GM23248 (cell line): ENCODE measurements at regions not wholly inside any gene's neighbourhood (a gene's known extent, or its start where the extent isn't known, plus 50 kb on each side); places are given as distances from the start of the nearest gene placed in this dataset.
"Not testable (repeated sequence)": the region's sequence is repeated elsewhere in the genome, so short reads cannot be mapped to it uniquely, and the experiment has no call there.

ENCODE experiments used
- EZH2 ChIP-seq: fragments of 200-600 bp; sonication (generic); IDR thresholded peaks from 2 replicates; pipeline ENCODE4 v1.6.1; 2018; ENCODE audit warnings: antibody characterized with exemption, mild to moderate bottlenecking; ENCODE audit not compliant: insufficient read depth, poor library complexity, severe bottlenecking
- EZH2phosphoT487 ChIP-seq: fragments of 200-600 bp; sonication (generic); IDR thresholded peaks from 2 replicates; pipeline ENCODE4 v1.6.1; 2018; ENCODE audit warnings: antibody characterized with exemption, moderate library complexity, mild to moderate bottlenecking, low read depth; ENCODE audit not compliant: insufficient read depth

- TF ChIP-seq EZH2, EZH2phosphoT487: not testable (repeated sequence)
These were observed 1020.9 kb downstream of the KCNMA1 start for GRCh38 chr10:76616666-76617065.
